Small intestine (tissue), 7 donors: ENCODE measurements at regions not wholly inside any gene's neighbourhood (a gene's known extent, or its start where the extent isn't known, plus 50 kb on each side); places are given as distances from the start of the nearest gene placed in this dataset.

Experiments used
- DNase-seq, 2 donors: peaks; one replicate each; pipeline versions ENCODE4 v3.0.0 to v3.0.0-alpha.2; 2013
- FAIRE-seq: peaks from 2 replicates; lab custom pipeline; 2012; peaks lifted over from hg19 to GRCh38; lab: Jason Lieb, UNC
- H3K27ac ChIP-seq, 3 donors: one replicate each; pipeline ENCODE4 v1.5.1; 2013; ENCODE audit warnings: low read length in 2 of 3, mild to moderate bottlenecking in 2 of 3, control low read depth in 1 of 3, inconsistent platforms in 1 of 3, low read depth in 1 of 3, moderate library complexity in 1 of 3
- H3K27me3 ChIP-seq, 3 donors: one replicate each; pipeline ENCODE4 v1.6.1; 2013; ENCODE audit warnings: low read length in 3 of 3, inconsistent platforms in 1 of 3; ENCODE audit not compliant: control insufficient read depth in 3 of 3, insufficient read depth in 3 of 3
- H3K36me3 ChIP-seq, 3 donors: one replicate each; pipeline ENCODE4 v1.6.1; 2013; ENCODE audit warnings: low read length in 3 of 3, inconsistent platforms in 1 of 3, low read depth in 1 of 3, mild to moderate bottlenecking in 1 of 3, moderate library complexity in 1 of 3; ENCODE audit not compliant: control insufficient read depth in 3 of 3, insufficient read depth in 2 of 3
- H3K4me1 ChIP-seq, 3 donors: one replicate each; pipeline ENCODE4 v1.6.1; 2013; ENCODE audit warnings: low read length in 2 of 3, inconsistent platforms in 1 of 3, low read depth in 1 of 3, mild to moderate bottlenecking in 1 of 3, moderate library complexity in 1 of 3; ENCODE audit not compliant: control insufficient read depth in 3 of 3, insufficient read depth in 2 of 3
- H3K4me3 ChIP-seq, 3 donors: one replicate each; pipeline ENCODE4 v1.5.1; 2013; ENCODE audit warnings: low read length in 3 of 3, control low read depth in 1 of 3, inconsistent platforms in 1 of 3, low read depth in 1 of 3, mild to moderate bottlenecking in 1 of 3, moderate library complexity in 1 of 3
- H3K9me3 ChIP-seq, 2 donors: one replicate each; pipeline ENCODE4 v1.6.1; 2013; ENCODE audit warnings: low read depth in 1 of 2, low read length in 1 of 2; ENCODE audit not compliant: control insufficient read depth in 2 of 2, insufficient read depth in 1 of 2
- WGBS, 3 donors: extraction: QIAGEN DNeasy Blood & Tissue Kit; methylation state at CpG; one replicate each; pipeline ENCODE4 v1.1.7; 2013; 5-methylcytosine and 5-hydroxymethylcytosine counted together
- donor health status: healthy with polysubstance abuse.
- donor health status: control.
- donor health status: control.
- donor health status: Bipolar disorder and iron deficiency.
- donor health status: healthy.

DNA sequence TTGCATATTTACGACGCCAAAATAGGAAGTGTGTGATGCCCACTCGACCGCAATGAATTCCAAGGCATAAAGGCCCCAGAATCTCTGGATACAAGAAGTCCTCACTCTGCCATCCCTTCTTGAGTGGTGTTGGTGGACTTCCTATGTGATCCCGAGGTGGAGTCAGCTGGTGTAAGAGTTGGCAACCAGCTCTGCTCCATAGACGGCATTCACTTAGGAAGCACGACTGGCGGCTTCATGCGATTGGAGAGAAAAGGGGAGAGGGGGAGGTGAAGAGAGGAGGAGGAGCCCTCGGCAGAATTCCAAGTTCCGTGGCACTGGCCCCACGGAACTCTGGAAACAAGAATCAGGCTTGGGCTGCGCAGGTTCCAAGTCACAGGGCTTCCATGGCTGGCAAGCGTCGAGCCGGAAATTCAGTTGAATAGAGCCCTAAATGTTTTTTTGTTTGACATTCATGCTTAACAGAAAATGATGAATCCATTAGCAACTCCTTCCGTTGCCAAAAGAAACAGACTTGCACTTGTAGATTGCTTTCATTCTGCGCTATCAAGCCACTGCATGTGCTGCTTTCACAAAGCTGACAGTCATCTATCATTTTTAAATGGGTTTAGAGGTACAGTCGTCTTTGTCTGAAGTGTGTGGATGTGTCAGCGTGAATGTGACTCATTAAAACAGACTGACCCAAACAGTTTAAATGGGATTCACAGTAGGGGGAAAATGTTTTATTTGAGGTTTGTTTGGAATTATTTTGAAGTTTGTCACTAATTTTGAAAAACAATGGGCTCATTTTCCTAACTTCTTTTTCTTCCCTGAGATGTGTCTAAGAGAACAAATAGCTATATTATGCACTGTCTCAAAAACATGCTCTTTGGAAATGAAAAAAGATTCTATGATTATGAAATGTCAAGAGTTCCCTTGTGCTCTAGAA is 428.3 kb upstream of the ATP11B start:
- WGBS, 3 donors = 60 to 81% (median 76%) methylated on average over 20 of the region's 20 CpGs
- Histone ChIP-seq H3K4me1 (no peaks in the 10 kb centered on the region), H3K9me3 (no peaks in the 10 kb centered on the region), H3K27ac (no peak overlapping the region), H3K4me3 (no peak overlapping the region), H3K36me3 (no peaks in the 10 kb centered on the region), H3K27me3 (no peaks in the 10 kb centered on the region)
- FAIRE-seq = no peak
- peak in 1 of 2 donors; percentile 2 for DNase-seq

- H3K36me3 ChIP-seq = no peaks in the 10 kb centered on the region
- DNase-seq (no peak), FAIRE-seq (no peak)
- H3K27me3 ChIP-seq = no peaks in the 10 kb centered on the region
- no peaks in the 10 kb centered on the region for H3K9me3 ChIP-seq
- H3K27ac ChIP-seq = no peak overlapping the region
- no peak overlapping the region for H3K4me3 ChIP-seq
- WGBS, 3 donors = 71 to 80% (median 73%) methylated on average over 2 of the region's 2 CpGs
- H3K4me1 ChIP-seq = no peaks in the 10 kb centered on the region
Measured at GRCh38 chr3:182366746-182367145, 426.6 kb upstream of the ATP11B start.

- FAIRE-seq = no peak
Measured at GRCh38 chr3:182369861-182370260, 423.4 kb upstream of the ATP11B start.

DNA sequence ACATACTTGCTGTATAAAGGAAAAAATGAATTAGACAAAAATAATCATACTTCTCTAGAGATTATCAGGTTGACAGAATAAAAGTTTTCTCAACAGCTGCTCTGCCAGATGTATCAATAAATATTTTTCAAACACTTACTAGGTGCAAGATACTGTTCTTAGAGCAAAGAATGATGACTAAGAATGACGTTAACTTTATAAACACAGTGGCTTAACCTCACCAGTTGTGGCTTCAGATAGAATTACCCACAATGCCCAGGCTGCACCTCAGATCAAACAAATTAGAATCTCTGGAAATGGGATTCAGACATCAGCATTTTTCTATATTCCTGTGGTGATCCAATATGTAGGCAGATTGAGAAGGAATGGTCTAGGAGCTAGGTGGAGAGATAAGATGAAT is 422.4 kb upstream of the ATP11B start:
- DNase-seq (no peak), FAIRE-seq (no peak)
- Histone ChIP-seq H3K36me3 (no peaks in the 10 kb centered on the region), H3K27me3 (no peaks in the 10 kb centered on the region), H3K4me3 (no peak overlapping the region), H3K27ac (no peak overlapping the region), H3K9me3 (no peaks in the 10 kb centered on the region), H3K4me1 (no peaks in the 10 kb centered on the region)
- 43 to 59% (median 54%) methylated on average over 1 of the region's 1 CpG for WGBS, 3 donors

More at GRCh38 chr3:182369861-182370260, 423.4 kb upstream of the ATP11B start:
- H3K27ac ChIP-seq = no peak overlapping the region
- no peak for DNase-seq
- H3K9me3 ChIP-seq = no peaks in the 10 kb centered on the region
- no peak overlapping the region for H3K4me3 ChIP-seq
- no peaks in the 10 kb centered on the region for H3K4me1 ChIP-seq
- no peaks in the 10 kb centered on the region for H3K36me3 ChIP-seq
- WGBS, 3 donors = 92 to 95% (median 93%) methylated on average over 1 of the region's 1 CpG
- no peaks in the 10 kb centered on the region for H3K27me3 ChIP-seq

GRCh38 chr3:182375916-182376315 is 417.4 kb upstream of the ATP11B start:
- DNase-seq (no peak), FAIRE-seq (no peak)
- no peak overlapping the region for H3K4me3 ChIP-seq
- no peak overlapping the region for H3K27ac ChIP-seq
- no peaks in the 10 kb centered on the region for H3K4me1 ChIP-seq
- H3K36me3 ChIP-seq = no peaks in the 10 kb centered on the region
- H3K27me3 ChIP-seq = no peaks in the 10 kb centered on the region
- WGBS, 3 donors = 88 to 93% (median 90%) methylated on average over 1 of the region's 1 CpG
- no peaks in the 10 kb centered on the region for H3K9me3 ChIP-seq

- no peak for FAIRE-seq
- WGBS, 3 donors = 68 to 74% (median 70%) methylated on average over 4 of the region's 4 CpGs
- Histone ChIP-seq H3K36me3 (no peaks in the 10 kb centered on the region), H3K27me3 (peaks cover 0 to 2% (median 2%) of the 10 kb centered on the region in 3 donors), H3K27ac (no peak overlapping the region), H3K4me1 (no peaks in the 10 kb centered on the region), H3K4me3 (no peak overlapping the region), H3K9me3 (no peaks in the 10 kb centered on the region)
- DNase-seq = no peak
Measured at GRCh38 chr3:182382112-182382857, 411.0 kb upstream of the ATP11B start.

GRCh38 chr3:182384221-182384620 is 409.1 kb upstream of the ATP11B start:
- Histone ChIP-seq H3K27me3 (peaks cover 0 to 2% (median 2%) of the 10 kb centered on the region in 3 donors), H3K27ac (no peak overlapping the region), H3K4me1 (no peaks in the 10 kb centered on the region), H3K36me3 (no peaks in the 10 kb centered on the region), H3K9me3 (no peaks in the 10 kb centered on the region), H3K4me3 (no peak overlapping the region)
- no peak for FAIRE-seq
- DNase-seq = no peak
- 42 to 74% (median 60%) methylated on average over 5 of the region's 5 CpGs for WGBS, 3 donors

- Histone ChIP-seq H3K9me3 (no peaks in the 10 kb centered on the region), H3K4me3 (no peak overlapping the region), H3K27ac (no peak overlapping the region), H3K36me3 (no peaks in the 10 kb centered on the region), H3K27me3 (peaks cover 0 to 2% (median 2%) of the 10 kb centered on the region in 3 donors), H3K4me1 (no peaks in the 10 kb centered on the region)
- DNase-seq (no peak), FAIRE-seq (no peak)
- WGBS, 3 donors = 48 to 57% (median 56%) methylated on average over 2 of the region's 2 CpGs
Measured at GRCh38 chr3:182385356-182385755, 407.9 kb upstream of the ATP11B start.
